Activated T-helper 1 cell treated with anti-CD3 and anti-CD28 coated beads, Interleukin-12 subunit alpha, Interleukin-12 subunit beta, Interleukin-2, Interleukin-4 antibody, amounts not matched to agents 30 ng/mL and 10 ng/mL and 1 ng/mL, durations not matched to agents 14 hours and 24 hours and 36 hours (primary cell): ENCODE measurements at regions not wholly inside any gene's neighbourhood (a gene's known extent, or its start where the extent isn't known, plus 50 kb on each side); places are given as distances from the start of the nearest gene placed in this dataset.

Experiments
- DNase-seq: peaks from one replicate; pipeline ENCODE4 v3.0.0; 2021; ENCODE audit warnings: low spot score
- H3K27ac Mint-ChIP-seq: one replicate; pipeline ENCODE4 v1.8.0; 2021; ENCODE audit warnings: mild to moderate bottlenecking, mixed read lengths
- H3K27me3 Mint-ChIP-seq: one replicate; pipeline ENCODE4 v1.8.0; 2022; ENCODE audit warnings: mild to moderate bottlenecking, moderate library complexity, mixed read lengths; ENCODE audit not compliant: insufficient read depth
- H3K36me3 Mint-ChIP-seq: one replicate; pipeline ENCODE4 v1.8.0; 2021; ENCODE audit warnings: low read depth, mixed read lengths
- H3K4me1 Mint-ChIP-seq: one replicate; pipeline ENCODE4 v1.8.0; 2021; ENCODE audit warnings: low read depth, mixed read lengths
- H3K4me3 Mint-ChIP-seq: one replicate; pipeline ENCODE4 v1.8.0; 2021; ENCODE audit warnings: mild to moderate bottlenecking, moderate library complexity, mixed read lengths
- H3K9me3 Mint-ChIP-seq: one replicate; pipeline ENCODE4 v1.8.0; 2021; ENCODE audit warnings: mixed read lengths
- intact Hi-C: fragments of 100-400 bp; cut with micrococcal nuclease; formaldehyde crosslinking; loops from one replicate; pipeline ENCODE4 v1.15.1; 2024

DNA sequence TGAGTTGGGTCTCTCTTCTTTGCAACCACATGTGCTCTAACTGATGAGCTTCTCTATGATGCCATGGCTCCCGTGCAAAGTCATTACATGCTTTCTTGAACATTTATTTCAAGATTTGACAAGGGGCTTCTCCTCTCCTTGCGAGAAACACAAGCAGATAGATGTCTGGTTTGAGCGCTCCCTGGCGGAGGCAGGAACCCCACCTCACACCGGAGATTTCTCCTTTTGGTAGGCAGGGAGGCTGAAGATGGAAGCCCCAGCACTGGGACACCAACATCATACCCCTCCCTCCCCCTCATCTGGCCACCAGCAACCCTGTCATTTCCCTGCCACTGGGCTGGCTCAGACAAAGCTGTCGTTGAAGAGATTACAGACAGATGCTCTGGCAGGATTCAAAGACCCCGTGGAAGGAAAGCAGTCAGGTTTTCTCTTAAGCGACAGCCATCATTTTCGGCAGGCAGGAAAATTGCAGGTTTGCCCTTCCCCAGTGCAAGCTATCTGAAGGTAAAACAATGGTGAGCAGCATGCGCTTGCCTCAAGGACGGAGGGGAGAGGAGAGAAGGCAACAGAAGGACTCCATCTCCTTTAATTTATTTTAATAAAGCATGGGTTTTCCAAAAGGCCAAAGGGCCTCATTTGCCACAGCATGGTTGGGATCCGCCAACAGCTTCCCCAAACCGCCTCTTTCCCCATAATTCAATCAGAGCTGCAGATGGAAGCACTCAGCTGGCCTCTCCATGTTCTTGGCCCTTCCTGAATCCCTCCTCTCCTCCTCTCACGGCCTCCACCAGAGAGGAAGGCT is 344.1 kb upstream of the TSHZ3 start:
- no peak overlapping the region for H3K4me3 Mint-ChIP-seq
- H3K9me3 Mint-ChIP-seq = no peaks in the 10 kb centered on the region
- H3K36me3 Mint-ChIP-seq = no peaks in the 10 kb centered on the region
- intact Hi-C loops = no loop called here
- no peak overlapping the region for H3K27ac Mint-ChIP-seq
- no peaks in the 10 kb centered on the region for H3K27me3 Mint-ChIP-seq
- DNase-seq = no peak
- no peaks in the 10 kb centered on the region for H3K4me1 Mint-ChIP-seq

DNA sequence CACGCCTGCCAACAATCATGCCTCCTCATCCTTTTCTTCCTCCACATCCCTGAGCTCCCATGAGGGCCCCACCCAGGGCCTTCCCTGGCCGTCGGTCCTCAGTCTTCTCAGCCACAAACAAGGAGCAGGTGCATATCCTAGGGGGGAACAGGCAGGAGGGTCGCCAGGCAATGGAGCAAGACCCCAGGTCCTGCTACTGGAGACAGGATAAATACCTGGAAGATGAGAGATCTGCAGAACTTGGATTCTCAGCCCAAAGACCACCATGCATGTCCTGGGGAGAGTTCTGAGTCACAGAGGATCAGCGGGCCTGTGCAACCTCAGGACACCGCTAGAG is 344.7 kb upstream of the TSHZ3 start:
- Mint-ChIP-seq H3K36me3 (no peaks in the 10 kb centered on the region), H3K4me3 (no peak overlapping the region), H3K27ac (no peak overlapping the region), H3K4me1 (no peaks in the 10 kb centered on the region), H3K27me3 (no peaks in the 10 kb centered on the region), H3K9me3 (no peaks in the 10 kb centered on the region)
- DNase-seq = no peak
- intact Hi-C loops = no loop called here

- H3K27ac Mint-ChIP-seq = no peak overlapping the region
- intact Hi-C loops = no loop called here
- H3K4me1 Mint-ChIP-seq = no peaks in the 10 kb centered on the region
- DNase-seq = no peak
- no peaks in the 10 kb centered on the region for H3K27me3 Mint-ChIP-seq
- H3K36me3 Mint-ChIP-seq = no peaks in the 10 kb centered on the region
- no peaks in the 10 kb centered on the region for H3K9me3 Mint-ChIP-seq
- H3K4me3 Mint-ChIP-seq = no peak overlapping the region
Measured at GRCh38 chr19:31694761-31695160, 345.5 kb upstream of the TSHZ3 start.

GRCh38 chr19:31699421-31699820 is 350.2 kb upstream of the TSHZ3 start:
- H3K4me3 Mint-ChIP-seq = no peak overlapping the region
- H3K9me3 Mint-ChIP-seq = peaks cover 12% of the 10 kb centered on the region
- no peak for DNase-seq
- no peaks in the 10 kb centered on the region for H3K4me1 Mint-ChIP-seq
- no peak overlapping the region for H3K27ac Mint-ChIP-seq
- no peaks in the 10 kb centered on the region for H3K27me3 Mint-ChIP-seq
- H3K36me3 Mint-ChIP-seq = no peaks in the 10 kb centered on the region
- intact Hi-C loops = no loop called here

DNA sequence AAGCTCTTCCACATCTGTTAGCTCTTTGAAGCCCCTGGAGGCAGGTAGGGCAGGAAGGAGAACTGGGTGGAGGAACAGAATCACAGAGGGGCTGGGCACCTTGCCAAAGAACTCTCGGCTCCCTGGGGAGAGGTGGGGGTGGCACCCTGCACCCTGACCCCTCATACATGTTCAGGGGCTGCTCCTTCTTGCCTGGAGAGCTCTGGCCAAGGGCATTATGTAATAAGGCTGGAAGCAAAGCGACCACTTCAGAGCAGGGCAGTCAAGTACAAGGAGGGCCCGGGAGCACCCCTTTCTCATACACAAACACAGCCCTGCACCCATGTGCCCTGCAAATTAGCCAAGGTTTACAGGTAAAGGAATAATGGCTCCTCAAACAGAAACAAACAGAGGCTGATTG is 351.9 kb upstream of the TSHZ3 start:
- no peaks in the 10 kb centered on the region for H3K36me3 Mint-ChIP-seq
- H3K4me3 Mint-ChIP-seq = no peak overlapping the region
- H3K27ac Mint-ChIP-seq = no peak overlapping the region
- DNase-seq = no peak
- no peaks in the 10 kb centered on the region for H3K27me3 Mint-ChIP-seq
- intact Hi-C loops = no loop called here
- H3K4me1 Mint-ChIP-seq = no peaks in the 10 kb centered on the region
- peaks cover 12% of the 10 kb centered on the region for H3K9me3 Mint-ChIP-seq

DNA sequence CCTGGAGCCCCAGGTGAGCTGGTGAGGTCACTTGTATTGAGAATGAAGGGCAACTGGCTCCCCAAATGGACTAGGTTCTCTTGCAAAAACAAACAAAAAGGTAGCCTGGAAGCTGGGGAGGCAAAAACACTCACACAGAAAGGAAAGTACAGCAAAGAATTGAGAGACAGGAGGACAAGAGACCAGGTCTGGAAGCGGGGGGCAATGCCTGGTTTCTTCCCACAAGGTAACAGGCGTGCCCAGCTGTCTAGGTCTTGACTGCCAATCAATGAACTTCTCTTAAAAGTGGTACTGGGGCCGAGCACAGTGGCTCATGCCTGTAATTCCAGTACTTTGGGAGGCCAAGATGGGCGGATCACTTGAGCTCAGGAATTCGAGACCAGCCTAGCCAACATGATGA is 356.4 kb upstream of the TSHZ3 start:
- intact Hi-C loops = no loop called here
- no peak overlapping the region for H3K27ac Mint-ChIP-seq
- H3K4me3 Mint-ChIP-seq = no peak overlapping the region
- H3K9me3 Mint-ChIP-seq = peaks cover 6% of the 10 kb centered on the region
- H3K27me3 Mint-ChIP-seq = no peaks in the 10 kb centered on the region
- H3K4me1 Mint-ChIP-seq = no peaks in the 10 kb centered on the region
- DNase-seq = no peak
- H3K36me3 Mint-ChIP-seq = no peaks in the 10 kb centered on the region

DNA sequence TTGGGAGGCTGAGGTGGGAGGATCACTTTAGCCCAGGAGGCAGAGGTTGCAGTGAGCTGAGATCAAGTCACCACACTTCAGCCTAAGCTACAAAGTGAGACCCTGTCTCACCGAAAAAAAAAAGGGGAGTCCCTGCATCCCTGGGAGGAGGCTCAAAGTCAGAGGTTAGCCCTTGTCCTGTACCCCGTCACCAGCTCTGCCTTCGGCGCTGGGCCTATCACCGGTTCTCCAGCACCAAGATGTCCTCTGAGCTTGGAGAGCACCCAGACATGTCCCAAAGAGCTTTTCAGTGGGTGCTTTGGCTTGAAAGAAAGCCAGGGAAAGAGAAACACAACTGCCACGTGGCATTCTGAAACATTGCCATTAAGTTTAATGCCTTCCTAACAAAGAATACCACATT is 356.9 kb upstream of the TSHZ3 start:
- H3K27ac Mint-ChIP-seq = no peak overlapping the region
- intact Hi-C loops = no loop called here
- H3K9me3 Mint-ChIP-seq = peaks cover 6% of the 10 kb centered on the region
- no peak for DNase-seq
- H3K4me1 Mint-ChIP-seq = no peaks in the 10 kb centered on the region
- no peak overlapping the region for H3K4me3 Mint-ChIP-seq
- no peaks in the 10 kb centered on the region for H3K36me3 Mint-ChIP-seq
- H3K27me3 Mint-ChIP-seq = no peaks in the 10 kb centered on the region

GRCh38 chr19:31706691-31707620 is 357.7 kb upstream of the TSHZ3 start:
- no peak for DNase-seq
- H3K9me3 Mint-ChIP-seq = peaks cover 10% of the 10 kb centered on the region

DNA sequence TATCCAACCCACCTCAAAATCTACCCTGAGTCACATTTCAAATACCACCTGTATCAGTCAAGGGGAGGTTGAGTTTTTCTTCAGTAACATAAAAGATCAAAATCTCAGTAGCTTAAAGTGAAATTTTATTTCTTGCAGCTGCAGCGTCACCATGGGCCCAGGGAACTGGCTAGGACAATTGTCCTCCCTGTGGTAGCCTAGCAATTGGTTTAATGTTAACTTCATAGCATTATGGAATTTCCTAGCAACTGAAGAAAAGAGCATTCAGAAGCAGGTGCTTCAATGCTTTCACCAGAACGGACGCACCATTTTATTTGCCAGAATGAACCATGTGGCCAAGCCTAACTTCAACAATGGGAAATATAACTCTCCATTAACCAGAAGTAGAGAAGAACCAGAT is 359.3 kb upstream of the TSHZ3 start:
- Mint-ChIP-seq H3K4me1 (no peaks in the 10 kb centered on the region), H3K36me3 (no peaks in the 10 kb centered on the region), H3K4me3 (no peak overlapping the region), H3K27ac (no peak overlapping the region), H3K9me3 (peaks cover 13% of the 10 kb centered on the region), H3K27me3 (no peaks in the 10 kb centered on the region)
- intact Hi-C loops = no loop called here
- DNase-seq = no peak

More at GRCh38 chr19:31706691-31707620, 357.7 kb upstream of the TSHZ3 start:
- Mint-ChIP-seq H3K4me1 (no peaks in the 10 kb centered on the region), H3K4me3 (no peak overlapping the region), H3K36me3 (no peaks in the 10 kb centered on the region), H3K27ac (no peak overlapping the region), H3K27me3 (no peaks in the 10 kb centered on the region)
- intact Hi-C loops = no loop called here

DNA sequence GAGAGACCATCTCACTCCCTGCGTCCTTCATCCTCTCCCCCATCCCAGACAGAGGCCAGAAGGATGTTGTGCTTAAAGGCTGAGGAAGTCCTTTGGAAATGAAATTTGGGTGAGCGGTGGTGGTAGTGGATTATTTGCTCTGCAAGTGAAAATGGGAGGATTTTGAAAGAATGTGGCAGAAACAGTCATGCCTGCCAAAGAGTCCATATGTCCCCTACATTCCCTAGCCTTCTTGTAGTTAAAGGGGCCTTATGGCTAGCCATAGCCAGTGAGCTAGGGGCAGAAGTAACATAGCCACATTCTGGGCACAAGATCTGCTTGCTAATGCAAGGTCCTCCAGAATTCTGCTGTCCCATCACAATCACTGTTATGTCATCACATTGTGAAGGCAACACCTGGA is 360.2 kb upstream of the TSHZ3 start:
- no peak for DNase-seq
- Mint-ChIP-seq H3K27me3 (no peaks in the 10 kb centered on the region), H3K9me3 (peaks cover 12% of the 10 kb centered on the region), H3K27ac (no peak overlapping the region), H3K4me3 (no peak overlapping the region), H3K4me1 (no peaks in the 10 kb centered on the region), H3K36me3 (no peaks in the 10 kb centered on the region)
- intact Hi-C loops = no loop called here

DNA sequence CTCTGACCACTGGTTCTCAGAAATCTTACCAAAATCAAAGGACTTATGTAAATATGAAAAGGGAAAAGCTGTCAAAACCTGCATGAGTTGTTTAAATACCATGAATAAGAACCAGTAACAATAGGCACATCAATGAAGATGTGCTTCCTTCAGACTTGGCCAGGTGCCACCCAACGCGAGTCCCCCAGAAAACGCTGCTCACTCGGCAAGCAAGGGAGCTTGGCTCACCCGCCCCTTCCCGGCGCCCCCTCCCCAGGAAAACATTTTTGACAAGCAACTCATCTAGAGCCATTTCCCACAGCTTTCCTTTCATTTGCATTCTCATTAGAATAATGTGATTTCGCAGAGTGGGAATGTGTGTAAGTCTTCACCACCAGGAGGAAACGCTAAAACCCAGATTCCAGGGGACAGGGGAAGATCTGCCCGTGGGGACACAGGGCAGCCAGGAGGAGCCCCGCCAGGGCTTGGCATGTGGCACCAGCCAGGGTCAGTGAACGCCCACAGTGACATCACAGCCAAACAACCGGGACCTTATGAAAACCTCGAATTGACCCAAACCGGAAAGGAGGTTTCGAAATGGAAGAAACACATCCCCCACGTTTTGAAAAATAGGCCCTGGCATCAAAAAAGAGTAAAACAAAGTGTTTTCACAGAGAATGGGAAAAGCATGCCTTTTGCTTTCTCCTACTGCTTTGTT is 366.2 kb upstream of the TSHZ3 start:
- DNase-seq = no peak
- Mint-ChIP-seq H3K27me3 (no peaks in the 10 kb centered on the region), H3K4me1 (no peaks in the 10 kb centered on the region), H3K27ac (no peak overlapping the region), H3K4me3 (no peak overlapping the region), H3K9me3 (peaks cover 12% of the 10 kb centered on the region), H3K36me3 (no peaks in the 10 kb centered on the region)
- intact Hi-C loops = no loop called here

- Mint-ChIP-seq H3K4me3 (no peak overlapping the region), H3K4me1 (no peaks in the 10 kb centered on the region), H3K36me3 (no peaks in the 10 kb centered on the region), H3K9me3 (peaks cover 9% of the 10 kb centered on the region), H3K27me3 (no peaks in the 10 kb centered on the region), H3K27ac (no peak overlapping the region)
- intact Hi-C loops = no loop called here
- no peak for DNase-seq
Measured at GRCh38 chr19:31716826-31717225, 367.6 kb upstream of the TSHZ3 start.
